ENCODE measurements at regions not wholly inside any gene's neighbourhood (a gene's known extent, or its start where the extent isn't known, plus 50 kb on each side); places are given as distances from the start of the nearest gene placed in this dataset.
A peak's percentile ranks its signal among the peaks of the same experiment; 100 is the strongest.
"Not testable (repeated sequence)": the region's sequence is repeated elsewhere in the genome, so short reads cannot be mapped to it uniquely, and the experiment has no call there.

- not testable (repeated sequence) for DNase-seq
These were observed 109.4 kb upstream of the SGIP1 start for GRCh38 chr1:66424530-66424929.

GRCh38 chr1:66426239-66426853 lies 107.6 kb upstream of the SGIP1 start:
- DNase-seq, result no peak

DNA sequence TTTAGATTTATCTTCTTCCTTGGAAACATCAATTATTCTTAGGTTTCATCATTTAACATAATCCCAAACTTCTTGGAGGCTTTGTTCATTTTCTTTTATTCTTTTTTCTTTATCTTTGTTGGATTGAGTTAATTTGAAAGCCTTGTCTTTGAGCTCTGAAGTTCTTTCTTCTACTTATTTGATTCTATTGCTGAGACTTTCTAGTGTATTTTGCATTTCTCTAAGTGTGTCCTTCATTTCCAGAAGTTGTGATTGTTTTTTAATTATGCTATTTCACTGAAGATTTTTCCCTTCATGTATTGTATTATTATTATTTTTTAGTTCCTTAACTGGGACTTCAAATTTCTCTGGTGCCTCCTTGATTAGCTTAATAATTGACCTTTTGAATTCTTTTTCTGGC lies 103.1 kb upstream of the SGIP1 start:
- DNase-seq, result not testable (repeated sequence)

DNA sequence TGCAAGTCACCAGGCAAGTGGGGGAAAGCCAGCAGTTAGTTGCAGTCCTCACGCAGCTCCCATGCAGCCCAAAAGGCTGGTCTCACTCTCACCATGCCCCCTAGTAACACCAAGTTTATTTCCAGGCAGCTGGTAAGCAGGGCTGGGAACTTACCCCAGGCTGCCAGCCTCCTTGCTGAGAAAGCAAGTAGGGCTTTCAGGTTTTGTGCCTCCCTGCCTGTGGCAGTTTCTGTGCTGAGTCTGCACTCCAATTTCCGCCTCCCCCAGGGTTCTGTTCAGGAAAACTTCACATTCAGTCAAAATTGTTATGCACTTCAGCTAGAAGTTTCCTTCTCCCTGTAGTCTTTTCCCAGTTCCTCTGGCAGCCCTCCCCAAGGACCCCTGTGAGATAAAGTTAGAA lies 102.0 kb upstream of the SGIP1 start:
- no peak for DNase-seq

GRCh38 chr1:66433611-66434010 lies 100.3 kb upstream of the SGIP1 start:
- no peak for DNase-seq

GRCh38 chr1:66434096-66434495 lies 99.9 kb upstream of the SGIP1 start:
- no peak for DNase-seq

DNA sequence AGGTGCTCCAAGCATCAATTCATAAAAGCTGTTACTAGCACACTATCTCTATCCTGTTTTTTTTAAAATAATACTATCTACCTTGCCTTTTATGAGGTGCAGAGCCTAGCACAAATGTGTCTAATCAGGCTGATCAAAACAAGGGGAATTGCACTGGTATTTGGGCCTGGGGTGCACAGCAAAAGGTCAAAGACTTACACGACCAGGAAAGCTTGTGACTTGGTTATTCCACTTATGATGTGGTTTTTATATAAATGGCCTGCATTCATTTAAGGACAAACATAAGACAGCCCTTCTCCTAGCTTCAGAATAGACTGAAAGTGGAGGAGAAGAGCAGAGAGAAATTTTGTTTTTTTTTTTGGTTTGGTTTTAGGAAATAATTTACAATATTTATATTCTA lies 98.4 kb upstream of the SGIP1 start:
- DNase-seq, result no peak

DNA sequence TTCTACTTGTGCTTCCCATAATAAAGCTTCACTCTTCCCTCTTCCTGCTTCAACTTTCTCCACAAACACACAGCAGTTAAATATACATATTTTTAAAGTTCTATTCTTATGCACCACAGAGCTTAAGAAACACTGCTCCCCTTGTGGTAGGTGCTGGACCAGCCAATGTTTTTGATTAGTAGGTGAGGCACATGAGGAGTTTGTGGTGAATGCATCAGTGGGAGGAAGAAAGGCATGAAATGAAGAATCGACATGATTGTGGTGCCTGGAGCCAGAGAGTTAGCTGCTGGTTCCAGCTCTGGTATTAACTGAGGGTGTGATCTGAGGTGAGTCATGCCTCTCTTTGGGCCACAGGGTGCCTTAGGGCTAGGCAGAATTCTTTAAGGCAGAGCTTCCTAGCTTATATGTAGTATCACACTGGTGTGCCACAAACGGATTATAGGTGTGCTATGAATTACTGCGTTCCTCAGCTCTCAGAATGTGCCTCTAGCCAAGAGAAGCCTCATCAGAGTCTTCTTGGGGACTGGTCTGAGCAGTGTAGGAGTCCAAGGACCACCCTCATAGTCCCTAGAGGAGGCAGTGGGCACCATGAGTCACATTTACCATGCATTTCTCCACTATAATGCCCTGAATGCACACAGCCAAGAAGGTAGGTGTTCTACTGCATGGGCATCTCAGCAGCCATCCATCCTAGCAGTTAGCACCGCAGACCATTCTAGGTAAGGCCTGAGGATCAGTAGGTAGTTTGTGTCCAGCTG lies 97.4 kb upstream of the SGIP1 start:
- no peak for DNase-seq

DNA sequence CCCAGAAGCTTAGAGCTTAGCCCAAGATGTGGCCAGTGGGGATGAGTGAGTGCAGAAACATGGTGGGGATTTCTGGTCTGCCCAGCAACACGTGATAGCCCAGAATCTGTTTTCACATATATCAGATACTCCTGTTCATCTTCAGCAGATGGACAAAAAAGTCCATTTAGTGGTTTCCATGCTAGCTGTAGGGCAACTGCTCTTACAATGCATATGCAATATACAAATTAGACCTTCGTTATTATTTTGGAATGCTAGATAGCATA lies 96.9 kb upstream of the SGIP1 start:
- DNase-seq, result no peak

GRCh38 chr1:66438062-66438461 lies 95.9 kb upstream of the SGIP1 start:
- DNase-seq, result no peak

- no peak for DNase-seq
These were observed 95.5 kb upstream of the SGIP1 start for GRCh38 chr1:66438501-66438900.

DNA sequence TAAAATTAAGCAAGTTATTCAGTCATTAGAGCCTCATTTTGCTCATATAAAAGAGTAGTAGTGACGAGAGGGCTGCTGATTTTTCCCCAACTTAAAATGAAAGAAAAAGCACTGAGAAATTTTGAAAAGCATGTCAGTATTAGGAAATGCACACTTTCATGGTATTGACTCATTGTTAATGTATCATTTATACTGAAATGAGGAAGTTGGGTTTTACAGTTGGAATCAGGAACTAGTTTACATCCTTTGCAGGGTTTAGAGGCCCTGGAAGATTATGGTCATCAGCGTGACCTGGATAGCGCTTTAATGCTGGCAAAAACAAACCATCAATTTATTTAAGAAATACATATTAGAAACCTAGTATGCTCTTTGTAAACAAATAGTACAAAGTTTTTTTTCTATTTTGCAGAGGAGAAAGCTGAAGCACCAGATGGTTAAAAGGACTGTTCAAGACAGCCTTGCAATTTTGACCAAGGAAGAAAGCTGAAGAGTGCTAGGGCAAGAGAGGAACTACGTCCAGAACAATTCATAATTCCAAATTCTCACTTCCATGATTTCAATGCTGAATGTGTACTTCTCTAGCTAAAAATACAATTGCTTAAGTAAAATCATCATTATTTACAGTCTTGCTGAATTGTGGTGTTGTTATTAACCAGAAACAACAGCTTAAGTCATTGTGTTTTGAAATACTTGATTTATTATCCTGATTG lies 94.8 kb upstream of the SGIP1 start:
- DNase-seq, result no peak

DNA sequence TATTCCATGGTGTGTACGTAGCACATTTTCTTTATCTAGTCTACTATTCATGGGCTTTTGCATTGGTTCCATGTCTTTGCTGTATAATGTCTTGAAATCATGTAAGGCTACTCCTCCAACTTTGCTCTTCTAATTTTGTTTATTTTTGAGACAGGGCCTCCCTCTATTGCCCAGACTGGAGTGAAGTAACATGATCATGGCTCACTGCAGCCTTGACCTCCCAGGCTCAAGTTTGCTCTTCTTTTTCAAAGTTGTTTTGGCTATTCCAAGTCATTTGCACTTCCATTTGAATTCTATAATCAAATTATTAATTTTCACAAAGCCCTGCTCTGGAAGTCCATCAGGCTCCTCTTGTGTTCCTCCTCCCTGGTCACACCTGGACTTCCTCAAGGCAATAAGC lies 90.2 kb upstream of the SGIP1 start:
- no peak for DNase-seq

- DNase-seq, result no peak
These were observed 89.3 kb upstream of the SGIP1 start for GRCh38 chr1:66444438-66445265.

DNA sequence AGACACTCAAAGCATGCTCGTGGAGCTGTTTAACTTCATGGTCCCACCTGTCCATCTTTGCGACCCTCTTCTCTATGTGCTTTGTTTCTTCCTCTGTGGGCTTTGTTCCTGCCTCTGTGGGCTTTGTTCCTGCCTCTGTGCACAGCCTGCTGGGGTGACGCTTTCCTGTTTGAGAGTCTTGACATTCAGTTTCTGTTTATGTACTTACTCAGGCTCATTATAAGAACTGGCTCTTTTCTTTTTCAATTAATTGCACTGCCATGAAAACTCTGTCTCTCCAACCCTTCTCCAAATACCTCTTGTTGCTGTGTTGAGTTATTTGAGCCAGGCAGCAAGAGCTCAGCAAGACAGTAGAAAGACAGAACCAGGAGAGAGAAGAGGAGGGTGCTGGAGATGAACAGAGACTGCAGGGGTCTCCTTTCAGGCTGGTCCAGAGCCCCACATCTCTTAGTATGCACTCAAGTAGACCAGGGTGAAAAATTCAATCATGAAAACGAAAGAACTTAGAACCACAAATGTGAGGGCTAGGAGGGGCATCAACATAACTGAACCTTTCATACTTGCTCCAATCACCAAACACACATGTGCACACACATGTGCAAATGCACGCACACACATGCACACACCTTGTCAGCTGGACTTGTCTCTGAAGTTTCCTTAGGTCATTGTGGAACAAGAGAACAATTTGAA lies 88.3 kb upstream of the SGIP1 start:
- DNase-seq, result no peak

GRCh38 chr1:66446261-66447001 lies 87.5 kb upstream of the SGIP1 start:
- peak; percentile 25 for DNase-seq

GRCh38 chr1:66450043-66450514 lies 83.9 kb upstream of the SGIP1 start:
- no peak for DNase-seq

DNA sequence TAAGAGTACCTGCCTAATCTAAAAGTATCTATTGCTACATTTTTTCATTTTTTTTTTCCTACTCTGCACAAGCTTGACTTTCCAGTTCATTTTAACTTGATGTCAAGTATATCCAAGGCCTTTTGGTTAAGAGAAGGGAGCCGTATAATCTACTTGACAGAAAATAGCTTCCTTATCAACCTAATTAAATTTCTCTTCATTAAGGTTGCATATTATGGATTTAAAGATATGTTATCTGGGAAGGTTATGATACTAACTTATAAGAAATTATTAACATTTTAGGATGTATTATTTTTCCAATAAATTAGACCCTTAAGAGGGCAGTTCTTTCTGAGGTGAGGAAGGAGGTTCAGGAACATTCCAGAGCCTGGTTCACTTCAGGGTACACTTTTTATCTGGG lies 83.1 kb upstream of the SGIP1 start:
- DNase-seq, result no peak

DNA sequence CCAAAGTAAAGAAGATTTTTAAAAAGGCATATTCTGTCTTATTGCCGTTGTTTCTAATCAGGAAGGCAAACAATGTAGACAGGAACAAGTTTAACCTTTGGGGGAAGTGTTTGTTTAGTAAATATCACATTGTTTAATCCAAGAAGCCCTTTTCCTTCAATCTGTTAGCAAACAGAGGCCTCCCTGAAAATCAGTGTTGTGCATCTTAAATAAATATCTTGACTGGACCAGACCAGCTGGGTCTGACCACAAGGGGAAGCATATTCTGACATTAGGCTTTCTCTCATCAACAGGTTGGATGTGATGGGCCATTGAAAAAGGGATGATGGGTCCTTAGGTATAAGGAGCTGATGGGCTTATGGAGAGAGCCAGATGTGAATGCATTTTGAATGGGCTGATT lies 81.8 kb upstream of the SGIP1 start:
- DNase-seq, result no peak

- DNase-seq, result no peak
These were observed 81.0 kb upstream of the SGIP1 start for GRCh38 chr1:66452982-66453381.

- no peak for DNase-seq
These were observed 78.5 kb upstream of the SGIP1 start for GRCh38 chr1:66455446-66455845.

GRCh38 chr1:66460776-66461175 lies 73.2 kb upstream of the SGIP1 start:
- no peak for DNase-seq

All from NCI-H510A (cell line).